ENCODE measurements at regions not wholly inside any gene's neighbourhood (a gene's known extent, or its start where the extent isn't known, plus 50 kb on each side); places are given as distances from the start of the nearest gene placed in this dataset.

DNA sequence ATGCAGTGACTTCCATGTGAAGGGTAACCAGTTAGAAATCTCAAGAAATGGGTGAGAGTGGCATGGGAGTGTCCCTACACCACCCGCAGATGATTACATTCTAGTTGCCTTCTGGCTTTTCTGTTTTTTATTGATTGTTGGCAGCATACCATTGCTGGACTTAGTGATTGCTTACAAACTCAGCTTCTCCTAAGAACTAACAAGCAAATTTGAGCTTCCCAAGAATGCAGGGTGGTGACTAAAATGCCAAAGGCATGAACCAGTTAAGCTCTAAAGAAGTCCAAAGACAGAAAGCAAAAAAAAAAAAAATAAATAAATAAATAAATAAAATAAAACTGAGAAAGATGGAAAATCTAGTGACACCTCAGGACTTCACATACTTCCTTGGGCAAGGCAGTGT is 245.5 kb upstream of the PARD3B start:
- no peak for TF ChIP-seq CTCF (conservative IDR thresholded peaks at IDR 0.05; ENCODE audit: low read length)
- no peak for TF ChIP-seq EZH2phosphoT487 (IDR thresholded peaks at IDR 0.05; ENCODE audit: borderline replicate concordance, low read depth, low read length)
